AG09309 (cell line): ENCODE measurements at regions not wholly inside any gene's neighbourhood (a gene's known extent, or its start where the extent isn't known, plus 50 kb on each side); places are given as distances from the start of the nearest gene placed in this dataset.

Source experiments
- DNase-seq: peaks from one replicate; pipeline ENCODE4 v3.0.0-alpha.2; 2010; ENCODE audit warnings: low read depth
- H3K4me3 ChIP-seq: 2 replicates; pipeline ENCODE4 v1.5.1; 2011; ENCODE audit warnings: mild to moderate bottlenecking, low read depth, low read length, moderate library complexity; ENCODE audit not compliant: control insufficient read depth
- CTCF ChIP-seq: IDR thresholded peaks from 2 replicates; pipeline ENCODE4 v1.5.1; 2011; ENCODE audit warnings: mild to moderate bottlenecking, low read depth, low read length, inconsistent platforms; ENCODE audit not compliant: insufficient read depth, control insufficient read depth; ENCODE audit errors: missing control alignments

- no peak overlapping the region for H3K4me3 ChIP-seq
- DNase-seq = no peak
- no peak for TF ChIP-seq CTCF
Observed at GRCh38 chrX:110851780-110852179, 56.2 kb upstream of the CHRDL1 start.

- DNase-seq = peak; percentile 33
- H3K4me3 ChIP-seq = no peak overlapping the region
- peak; percentile 48 for TF ChIP-seq CTCF
Observed at GRCh38 chrX:110847334-110847733, 51.7 kb upstream of the CHRDL1 start.

- TF ChIP-seq CTCF = no peak
- H3K4me3 ChIP-seq = no peak overlapping the region
- DNase-seq = no peak
Observed at GRCh38 chrX:110846071-110846470, 50.5 kb upstream of the CHRDL1 start.
